ENCODE measurements at regions not wholly inside any gene's neighbourhood (a gene's known extent, or its start where the extent isn't known, plus 50 kb on each side); places are given as distances from the start of the nearest gene placed in this dataset.

DNA sequence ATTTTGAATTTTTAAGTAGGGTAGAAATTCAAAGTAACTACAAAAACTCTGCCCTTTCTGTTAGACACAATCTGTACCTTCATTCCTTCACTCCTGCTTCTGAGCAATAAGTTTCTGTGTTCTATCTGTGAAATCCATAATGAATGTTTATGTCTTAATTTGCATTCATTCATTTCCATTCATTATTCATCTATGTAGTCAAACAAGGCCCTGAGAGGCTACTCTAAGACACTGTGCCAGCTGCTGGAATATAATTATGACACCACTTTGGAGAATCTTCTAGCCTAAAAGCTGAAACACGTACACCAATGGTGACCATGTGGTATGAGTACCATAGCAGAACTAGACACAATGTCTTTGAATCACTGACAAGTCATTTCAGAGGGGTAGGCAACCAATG lies 199.9 kb upstream of the FAR2 start:
- H3K4me3 ChIP-seq (ENCODE audit: low read depth, low read length) = no peak overlapping the region
- TF ChIP-seq, protein P1, sequence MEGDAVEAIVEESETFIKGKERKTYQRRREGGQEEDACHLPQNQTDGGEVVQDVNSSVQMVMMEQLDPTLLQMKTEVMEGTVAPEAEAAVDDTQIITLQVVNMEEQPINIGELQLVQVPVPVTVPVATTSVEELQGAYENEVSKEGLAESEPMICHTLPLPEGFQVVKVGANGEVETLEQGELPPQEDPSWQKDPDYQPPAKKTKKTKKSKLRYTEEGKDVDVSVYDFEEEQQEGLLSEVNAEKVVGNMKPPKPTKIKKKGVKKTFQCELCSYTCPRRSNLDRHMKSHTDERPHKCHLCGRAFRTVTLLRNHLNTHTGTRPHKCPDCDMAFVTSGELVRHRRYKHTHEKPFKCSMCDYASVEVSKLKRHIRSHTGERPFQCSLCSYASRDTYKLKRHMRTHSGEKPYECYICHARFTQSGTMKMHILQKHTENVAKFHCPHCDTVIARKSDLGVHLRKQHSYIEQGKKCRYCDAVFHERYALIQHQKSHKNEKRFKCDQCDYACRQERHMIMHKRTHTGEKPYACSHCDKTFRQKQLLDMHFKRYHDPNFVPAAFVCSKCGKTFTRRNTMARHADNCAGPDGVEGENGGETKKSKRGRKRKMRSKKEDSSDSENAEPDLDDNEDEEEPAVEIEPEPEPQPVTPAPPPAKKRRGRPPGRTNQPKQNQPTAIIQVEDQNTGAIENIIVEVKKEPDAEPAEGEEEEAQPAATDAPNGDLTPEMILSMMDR (conservative IDR thresholded peaks at IDR 0.05; ENCODE audit: low read depth, low read length) = no peak
- DNase-seq (ENCODE audit: low read depth) = no peak

DNA sequence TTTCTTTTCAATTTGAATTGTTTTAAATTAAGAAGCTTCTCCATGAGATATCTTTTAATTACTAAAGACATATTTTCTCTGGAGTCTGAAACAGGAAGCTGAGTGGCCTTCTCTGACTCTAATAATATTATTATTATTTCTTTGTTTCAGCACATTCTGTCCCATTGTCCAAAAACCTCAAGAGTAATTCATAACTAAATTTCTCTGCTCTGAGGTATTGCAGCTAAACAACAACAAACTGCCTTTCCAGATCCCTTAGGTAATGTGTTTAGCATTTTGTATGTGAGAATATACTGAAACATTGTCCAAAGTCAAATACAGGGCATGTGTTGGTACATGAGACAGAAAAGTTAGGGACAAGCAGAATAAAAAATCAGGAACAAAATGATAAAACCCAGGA lies 199.0 kb upstream of the FAR2 start:
- H3K4me3 ChIP-seq (ENCODE audit: low read depth, low read length) = no peak overlapping the region
- no peak for DNase-seq (ENCODE audit: low read depth)
- TF ChIP-seq, protein P1 (conservative IDR thresholded peaks at IDR 0.05; ENCODE audit: low read depth, low read length) = no peak

- no peak overlapping the region for H3K4me3 ChIP-seq (ENCODE audit: low read depth, low read length)
- TF ChIP-seq, protein P1 (conservative IDR thresholded peaks at IDR 0.05; ENCODE audit: low read depth, low read length) = no peak
- no peak for DNase-seq (ENCODE audit: low read depth)
Observed at GRCh38 chr12:28951935-28952334, 197.1 kb upstream of the FAR2 start.

DNA sequence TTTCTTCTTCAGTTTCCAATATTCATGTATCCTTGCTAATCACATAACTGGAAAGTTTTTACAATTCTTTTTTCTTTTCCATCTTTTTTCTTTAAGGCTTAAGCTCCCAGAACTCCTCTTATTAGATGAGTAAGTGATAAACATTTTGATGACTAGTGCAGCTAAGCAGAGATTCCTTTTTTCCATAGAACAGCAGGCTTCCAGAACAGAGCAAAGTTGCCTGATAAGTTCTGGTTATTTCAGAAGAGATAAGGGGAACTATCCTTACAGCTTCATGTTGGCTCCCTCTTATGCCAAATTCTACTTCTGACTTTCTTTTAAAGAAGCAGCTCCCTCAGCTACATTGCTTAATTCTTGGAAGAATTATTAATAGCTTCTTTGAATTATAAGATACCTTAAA lies 194.7 kb upstream of the FAR2 start:
- peak; percentile 31 for DNase-seq (ENCODE audit: low read depth)
- TF ChIP-seq, protein P1 (conservative IDR thresholded peaks at IDR 0.05; ENCODE audit: low read depth, low read length) = no peak
- H3K4me3 ChIP-seq (ENCODE audit: low read depth, low read length) = no peak overlapping the region

GRCh38 chr12:28955491-28955890 lies 193.6 kb upstream of the FAR2 start:
- peak; percentile 68 for DNase-seq (ENCODE audit: low read depth)
- no peak overlapping the region for H3K4me3 ChIP-seq (ENCODE audit: low read depth, low read length)
- TF ChIP-seq, protein P1 (conservative IDR thresholded peaks at IDR 0.05; ENCODE audit: low read depth, low read length) = no peak

DNA sequence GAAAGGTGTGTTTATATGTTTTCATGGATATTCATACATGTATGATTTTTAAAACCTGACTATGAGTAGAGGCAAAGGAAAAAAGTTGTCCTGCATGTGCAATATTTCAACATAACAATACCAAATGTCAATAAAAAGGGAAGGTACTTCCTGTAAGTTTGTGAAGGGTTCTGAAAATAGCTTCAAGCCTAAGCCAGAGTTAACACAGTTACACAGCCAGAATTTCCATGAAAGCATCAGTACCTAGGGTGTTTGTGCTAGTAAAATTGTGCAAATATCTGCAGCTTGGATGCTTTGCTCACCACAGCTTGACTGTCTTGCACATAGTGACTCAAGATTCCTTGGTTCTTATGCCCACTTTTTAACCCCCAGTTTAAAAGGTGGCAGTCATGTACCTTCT lies 193.1 kb upstream of the FAR2 start:
- DNase-seq (ENCODE audit: low read depth) = no peak
- H3K4me3 ChIP-seq (ENCODE audit: low read depth, low read length) = no peak overlapping the region
- TF ChIP-seq, protein P1 (conservative IDR thresholded peaks at IDR 0.05; ENCODE audit: low read depth, low read length) = no peak

GRCh38 chr12:28958553-28959195 lies 190.4 kb upstream of the FAR2 start:
- no peak overlapping the region for H3K4me3 ChIP-seq (ENCODE audit: low read depth, low read length)
- TF ChIP-seq, protein P1 (conservative IDR thresholded peaks at IDR 0.05; ENCODE audit: low read depth, low read length) = no peak
- DNase-seq (ENCODE audit: low read depth) = peak; percentile 63

All from choroid plexus epithelial cell (primary cell).